ENCODE measurements at regions not wholly inside any gene's neighbourhood (a gene's known extent, or its start where the extent isn't known, plus 50 kb on each side); places are given as distances from the start of the nearest gene placed in this dataset.

- no peak for TF ChIP-seq CTCF (conservative IDR thresholded peaks at IDR 0.05; ENCODE audit: control insufficient read depth, insufficient read depth, low read depth, low read length)
- H3K4me3 ChIP-seq (ENCODE audit: control insufficient read depth, low read depth, low read length) = no peak overlapping the region
- peak; percentile 72 for DNase-seq (ENCODE audit: low read depth)
Measured at GRCh38 chr18:42414756-42415454, 459.9 kb downstream of the PIK3C3 start.

- TF ChIP-seq CTCF (conservative IDR thresholded peaks at IDR 0.05; ENCODE audit: control insufficient read depth, insufficient read depth, low read depth, low read length) = no peak
- DNase-seq (ENCODE audit: low read depth) = no peak
- H3K4me3 ChIP-seq (ENCODE audit: control insufficient read depth, low read depth, low read length) = no peak overlapping the region
Measured at GRCh38 chr18:42417189-42417588, 462.2 kb downstream of the PIK3C3 start.

- no peak for TF ChIP-seq CTCF (conservative IDR thresholded peaks at IDR 0.05; ENCODE audit: control insufficient read depth, insufficient read depth, low read depth, low read length)
- H3K4me3 ChIP-seq (ENCODE audit: control insufficient read depth, low read depth, low read length) = no peak overlapping the region
- DNase-seq (ENCODE audit: low read depth) = no peak
Measured at GRCh38 chr18:42418121-42418520, 463.1 kb downstream of the PIK3C3 start.

GRCh38 chr18:42425025-42425424, 470.0 kb downstream of the PIK3C3 start:
- no peak for DNase-seq (ENCODE audit: low read depth)
- TF ChIP-seq CTCF (conservative IDR thresholded peaks at IDR 0.05; ENCODE audit: control insufficient read depth, insufficient read depth, low read depth, low read length) = no peak

DNA sequence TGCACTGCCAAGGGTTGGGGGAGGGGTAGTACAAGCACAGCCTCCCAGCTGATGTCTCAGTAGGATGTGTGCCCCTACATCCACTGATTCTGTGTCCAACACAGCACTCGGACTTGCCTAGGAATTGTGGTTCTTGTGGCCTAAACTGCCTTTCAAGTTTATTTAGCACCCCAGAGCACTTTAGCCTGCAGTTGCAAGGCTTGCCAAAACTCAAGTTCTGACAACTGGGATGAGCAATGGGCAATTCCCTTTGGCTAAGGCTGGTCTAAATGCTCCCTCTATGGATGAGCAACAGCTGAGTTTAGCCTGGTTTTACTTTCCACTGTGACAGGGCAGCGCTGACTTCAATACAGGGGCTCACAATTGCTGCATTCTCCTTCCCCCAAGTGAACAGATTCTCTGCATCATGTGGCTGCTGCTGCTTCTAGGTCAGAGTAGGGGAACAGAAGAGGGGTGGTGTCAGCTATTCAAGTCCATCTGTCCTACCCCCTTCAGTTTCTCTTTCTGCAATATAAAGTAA, 471.5 kb downstream of the PIK3C3 start:
- no peak overlapping the region for H3K4me3 ChIP-seq (ENCODE audit: control insufficient read depth, low read depth, low read length)
- no peak for TF ChIP-seq CTCF (conservative IDR thresholded peaks at IDR 0.05; ENCODE audit: control insufficient read depth, insufficient read depth, low read depth, low read length)
- DNase-seq (ENCODE audit: low read depth) = peak; percentile 1

More at GRCh38 chr18:42425025-42425424, 470.0 kb downstream of the PIK3C3 start:
- no peak overlapping the region for H3K4me3 ChIP-seq (ENCODE audit: control insufficient read depth, low read depth, low read length)

- no peak overlapping the region for H3K4me3 ChIP-seq (ENCODE audit: control insufficient read depth, low read depth, low read length)
- DNase-seq (ENCODE audit: low read depth) = no peak
- TF ChIP-seq CTCF (conservative IDR thresholded peaks at IDR 0.05; ENCODE audit: control insufficient read depth, insufficient read depth, low read depth, low read length) = no peak
Measured at GRCh38 chr18:42429196-42429595, 474.2 kb downstream of the PIK3C3 start.

Measured in fibroblast of mammary gland (primary cell).